ENCODE measurements at regions not wholly inside any gene's neighbourhood (a gene's known extent, or its start where the extent isn't known, plus 50 kb on each side); places are given as distances from the start of the nearest gene placed in this dataset.

DNA sequence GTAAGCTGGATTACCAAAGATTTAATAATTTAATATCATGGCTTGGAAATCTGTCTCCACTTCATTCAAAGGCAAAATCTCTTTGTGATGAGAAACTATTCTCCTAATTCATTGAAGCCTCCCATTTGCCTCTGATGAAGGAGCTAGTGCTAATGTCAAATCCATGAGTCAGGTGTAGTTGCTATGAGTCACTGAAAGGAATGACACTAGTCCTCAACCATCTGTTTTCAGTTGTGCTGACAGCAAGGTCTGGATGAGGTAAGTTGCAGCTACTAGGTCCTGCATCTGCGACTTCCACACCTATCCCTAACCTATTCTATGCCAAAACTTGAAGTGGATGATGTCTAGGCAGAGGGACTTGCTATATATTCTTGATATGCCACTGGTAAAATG, 324.0 kb upstream of the UBE2E3 start:
- no peak overlapping the region for H2AK5ac ChIP-seq (ENCODE audit: insufficient read length, low read length)
- H4K5ac ChIP-seq (ENCODE audit: insufficient read length, low read depth, low read length), result no peak overlapping the region
- H2BK5ac ChIP-seq (ENCODE audit: insufficient read length, low read length), result no peak overlapping the region
- peaks cover 5 to 16% of the 10 kb centered on the region in 2 experiments; a peak in 3 of 4 replicates for H3K4me1 Mint-ChIP-seq
- H3K27ac ChIP-seq (ENCODE audit: insufficient read length, low read depth, low read length), result no peak overlapping the region
- no peaks in the 10 kb centered on the region for H3K79me2 ChIP-seq (ENCODE audit: insufficient read depth, low read length)
- TF ChIP-seq, protein P1, sequence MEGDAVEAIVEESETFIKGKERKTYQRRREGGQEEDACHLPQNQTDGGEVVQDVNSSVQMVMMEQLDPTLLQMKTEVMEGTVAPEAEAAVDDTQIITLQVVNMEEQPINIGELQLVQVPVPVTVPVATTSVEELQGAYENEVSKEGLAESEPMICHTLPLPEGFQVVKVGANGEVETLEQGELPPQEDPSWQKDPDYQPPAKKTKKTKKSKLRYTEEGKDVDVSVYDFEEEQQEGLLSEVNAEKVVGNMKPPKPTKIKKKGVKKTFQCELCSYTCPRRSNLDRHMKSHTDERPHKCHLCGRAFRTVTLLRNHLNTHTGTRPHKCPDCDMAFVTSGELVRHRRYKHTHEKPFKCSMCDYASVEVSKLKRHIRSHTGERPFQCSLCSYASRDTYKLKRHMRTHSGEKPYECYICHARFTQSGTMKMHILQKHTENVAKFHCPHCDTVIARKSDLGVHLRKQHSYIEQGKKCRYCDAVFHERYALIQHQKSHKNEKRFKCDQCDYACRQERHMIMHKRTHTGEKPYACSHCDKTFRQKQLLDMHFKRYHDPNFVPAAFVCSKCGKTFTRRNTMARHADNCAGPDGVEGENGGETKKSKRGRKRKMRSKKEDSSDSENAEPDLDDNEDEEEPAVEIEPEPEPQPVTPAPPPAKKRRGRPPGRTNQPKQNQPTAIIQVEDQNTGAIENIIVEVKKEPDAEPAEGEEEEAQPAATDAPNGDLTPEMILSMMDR (conservative IDR thresholded peaks at IDR 0.05), result no peak
- H3K4me2 ChIP-seq (ENCODE audit: insufficient read depth, insufficient read length, low read length), result no peak overlapping the region
- no peak overlapping the region for H3K23ac ChIP-seq (ENCODE audit: insufficient read length, low read depth, low read length)
- H3K9me3 Mint-ChIP-seq, result no peaks in the 10 kb centered on the region
- H3K4me1 ChIP-seq (ENCODE audit: insufficient read depth, low read length), result no peaks in the 10 kb centered on the region
- no peak overlapping the region for H3K4ac ChIP-seq (ENCODE audit: low read depth, low read length)
- no peak overlapping the region for H2BK120ac ChIP-seq (ENCODE audit: low read depth, low read length, poor library complexity, severe bottlenecking)
- no peak overlapping the region for H2BK12ac ChIP-seq (ENCODE audit: insufficient read length, low read depth, low read length)
- DNase-seq, result no peak
- WGBS (ENCODE audit: extremely low coverage, insufficient read length, low lambda C conversion rate), result no CpG with 5 or more reads among the region's 1 CpG
- no peak overlapping the region for H3K14ac ChIP-seq (ENCODE audit: insufficient read depth, low read length)
- H3T11ph ChIP-seq (ENCODE audit: low read length), result no peak overlapping the region
- no peak overlapping the region for H2BK15ac ChIP-seq (ENCODE audit: low read depth, low read length)
- no peak overlapping the region for H3K56ac ChIP-seq (ENCODE audit: insufficient read length, low read depth, low read length)
- no peak overlapping the region for H2AFZ ChIP-seq (ENCODE audit: low read length)
- no peak overlapping the region for H3K18ac ChIP-seq (ENCODE audit: insufficient read length, low read depth, low read length)
- H2BK20ac ChIP-seq (ENCODE audit: low read depth, low read length, poor library complexity, severe bottlenecking), result no peak overlapping the region
- no peak overlapping the region for H3K9ac ChIP-seq (ENCODE audit: extremely low read depth, insufficient read length, low read length)
- H4K91ac ChIP-seq (ENCODE audit: insufficient read length, low read depth, low read length), result no peak overlapping the region
- no peaks in the 10 kb centered on the region for H3K79me1 ChIP-seq (ENCODE audit: insufficient read depth, low read depth, low read length, poor library complexity, severe bottlenecking)
- H4K8ac ChIP-seq (replicated peaks; ENCODE audit: insufficient read length, low read depth, low read length), result no peak overlapping the region
- H3K27me3 ChIP-seq (ENCODE audit: insufficient read depth, low read length), result no peaks in the 10 kb centered on the region
- no peaks in the 10 kb centered on the region for H4K20me1 ChIP-seq (ENCODE audit: control insufficient read depth, insufficient read depth, insufficient read length)
- no peaks in the 10 kb centered on the region for H3K23me2 ChIP-seq (ENCODE audit: insufficient read length, low read depth, low read length, poor library complexity, severe bottlenecking)
- no peaks in the 10 kb centered on the region for H3K36me3 Mint-ChIP-seq (ENCODE audit: insufficient read depth in 1 of 3, low read depth in 3 of 3)
- no peaks in the 10 kb centered on the region for H3K27me3 Mint-ChIP-seq (ENCODE audit: low read depth)
- H3K27ac Mint-ChIP-seq, result no peak overlapping the region
- no peak overlapping the region for H3K4me3 Mint-ChIP-seq
- H3K9me3 ChIP-seq (ENCODE audit: control insufficient read depth, low read depth, low read length), result no peaks in the 10 kb centered on the region

All from H9 (cell line).